CD8-positive, alpha-beta memory T cell (primary cell): ENCODE measurements at regions not wholly inside any gene's neighbourhood (a gene's known extent, or its start where the extent isn't known, plus 50 kb on each side); places are given as distances from the start of the nearest gene placed in this dataset.

Experiments used
- CTCF ChIA-PET: fragments of 350-600 bp; sonication (Branson Sonifier 250); formaldehyde crosslinking; loops from one replicate; lab custom pipeline; 2021; ENCODE audit warnings: antibody characterized with exemption; lab: Charles Lee
- POLR2A ChIA-PET: fragments of 350-600 bp; sonication (Branson Sonifier 250); formaldehyde crosslinking; loops from one replicate; lab custom pipeline; 2021; ENCODE audit warnings: antibody characterized with exemption; lab: Charles Lee
- DNase-seq, 5 donors: peaks; one replicate each; pipeline versions ENCODE4 v3.0.0 to v3.0.0-alpha.2; 2020 to 2022; ENCODE audit warnings: mixed read lengths in 1 of 5
- H3K27ac ChIP-seq: one replicate; pipeline ENCODE4 v1.7.0; 2013; ENCODE audit warnings: low read depth, mild to moderate bottlenecking, low read length, moderate library complexity
- H3K27me3 ChIP-seq: 2 replicates; pipeline ENCODE4 v1.7.0; 2013; ENCODE audit warnings: low read length, mild to moderate bottlenecking; ENCODE audit not compliant: insufficient read depth, poor library complexity, severe bottlenecking
- H3K36me3 ChIP-seq: 2 replicates; pipeline ENCODE4 v1.7.0; 2013; ENCODE audit warnings: mild to moderate bottlenecking, low read length, moderate library complexity; ENCODE audit not compliant: insufficient read depth
- H3K4me1 ChIP-seq: 2 replicates; pipeline ENCODE4 v1.7.0; 2013; ENCODE audit warnings: mild to moderate bottlenecking, low read length, moderate library complexity; ENCODE audit not compliant: insufficient read depth
- H3K4me3 ChIP-seq: 2 replicates; pipeline ENCODE4 v1.7.0; 2013; ENCODE audit warnings: mild to moderate bottlenecking, low read length
- H3K9me3 ChIP-seq: 2 replicates; pipeline ENCODE4 v1.7.0; 2013; ENCODE audit warnings: mild to moderate bottlenecking, low read length
- H3K27ac Mint-ChIP-seq, 8 donors: one replicate each; pipeline ENCODE4 v1.8.0; 2020 to 2021; ENCODE audit warnings: mixed read lengths in 8 of 8, mild to moderate bottlenecking in 6 of 8, inconsistent platforms in 3 of 8, moderate library complexity in 3 of 8
- H3K27me3 Mint-ChIP-seq, 2 donors: one replicate each; pipeline ENCODE4 v1.8.0; 2020 to 2021; ENCODE audit warnings: mixed read lengths in 2 of 2, mild to moderate bottlenecking in 1 of 2, moderate library complexity in 1 of 2
- H3K36me3 Mint-ChIP-seq, 3 donors: one replicate each; pipeline ENCODE4 v1.8.0; 2020 to 2021; ENCODE audit warnings: mixed read lengths in 3 of 3, inconsistent platforms in 1 of 3, mild to moderate bottlenecking in 1 of 3
- H3K4me1 Mint-ChIP-seq, 3 donors: one replicate each; pipeline ENCODE4 v1.8.0; 2020 to 2021; ENCODE audit warnings: mixed read lengths in 3 of 3, inconsistent platforms in 1 of 3, mild to moderate bottlenecking in 1 of 3
- H3K4me3 Mint-ChIP-seq, 7 donors: one replicate each; pipeline ENCODE4 v1.8.0; 2020 to 2021; ENCODE audit warnings: mixed read lengths in 7 of 7, mild to moderate bottlenecking in 6 of 7, moderate library complexity in 4 of 7, inconsistent platforms in 2 of 7
- H3K9me3 Mint-ChIP-seq, 5 donors: one replicate each; pipeline ENCODE4 v1.8.0; 2020 to 2022; ENCODE audit warnings: mixed read lengths in 5 of 5, mild to moderate bottlenecking in 3 of 5, moderate library complexity in 2 of 5, inconsistent platforms in 1 of 5

DNA sequence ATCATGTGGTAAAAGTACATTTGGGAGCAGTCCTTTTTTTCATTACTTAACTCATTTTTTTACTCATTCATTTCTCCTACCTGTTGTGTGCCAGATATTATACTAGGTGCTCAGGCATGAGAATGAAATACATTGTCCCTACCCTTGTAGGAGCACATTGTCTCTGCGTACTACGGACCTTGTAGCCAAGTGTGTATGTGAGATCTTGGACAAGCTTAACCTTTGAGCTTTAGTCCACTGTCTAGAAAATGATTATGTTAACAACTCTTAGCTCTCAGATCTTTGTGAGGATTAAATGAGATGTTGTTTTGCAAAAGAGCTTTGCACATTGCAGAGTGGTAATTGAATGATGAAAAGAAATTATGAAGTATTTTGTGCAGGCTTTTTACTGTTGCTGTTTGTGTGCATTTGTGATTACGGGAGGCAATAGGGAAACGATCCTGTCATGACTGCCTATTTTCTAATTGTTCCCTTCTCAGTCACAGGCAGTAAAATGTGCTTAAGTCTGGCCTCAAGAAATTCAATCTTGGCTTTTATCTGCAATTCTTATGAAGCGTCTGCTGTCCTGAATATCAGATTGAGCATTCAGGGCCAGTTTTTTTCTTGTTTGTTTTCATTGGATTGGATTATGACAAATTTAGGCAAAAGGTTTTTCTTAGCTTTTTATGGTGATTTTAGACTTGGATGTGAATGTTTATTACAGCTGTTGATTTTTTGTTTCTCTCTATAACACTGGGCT is 447.7 kb downstream of the PDZRN4 start:
- POLR2A ChIA-PET: no interaction called here
- Mint-ChIP-seq H3K27me3 (no peaks in the 10 kb centered on the region), H3K4me3 (no peak overlapping the region), H3K36me3 (no peaks in the 10 kb centered on the region), H3K4me1 (no peaks in the 10 kb centered on the region), H3K27ac (no peak overlapping the region), H3K9me3 (peaks cover 0 to 7% (median 2%) of the 10 kb centered on the region in 5 donors)
- Histone ChIP-seq H3K4me1 (no peaks in the 10 kb centered on the region), H3K27me3 (no peaks in the 10 kb centered on the region), H3K4me3 (no peak overlapping the region), H3K36me3 (no peaks in the 10 kb centered on the region), H3K27ac (no peak overlapping the region), H3K9me3 (no peaks in the 10 kb centered on the region)
- DNase-seq: no peak
- CTCF ChIA-PET: no interaction called here

GRCh38 chr12:41634091-41634490 is 446.0 kb downstream of the PDZRN4 start:
- POLR2A ChIA-PET: no interaction called here
- Histone ChIP-seq H3K9me3 (no peaks in the 10 kb centered on the region), H3K27me3 (no peaks in the 10 kb centered on the region), H3K27ac (no peak overlapping the region), H3K4me3 (no peak overlapping the region), H3K4me1 (no peaks in the 10 kb centered on the region), H3K36me3 (no peaks in the 10 kb centered on the region)
- Mint-ChIP-seq H3K9me3 (peaks cover 1 to 7% (median 2%) of the 10 kb centered on the region in 5 donors), H3K4me3 (no peak overlapping the region), H3K4me1 (no peaks in the 10 kb centered on the region), H3K36me3 (no peaks in the 10 kb centered on the region), H3K27ac (no peak overlapping the region), H3K27me3 (no peaks in the 10 kb centered on the region)
- CTCF ChIA-PET: no interaction called here
- DNase-seq: no peak

DNA sequence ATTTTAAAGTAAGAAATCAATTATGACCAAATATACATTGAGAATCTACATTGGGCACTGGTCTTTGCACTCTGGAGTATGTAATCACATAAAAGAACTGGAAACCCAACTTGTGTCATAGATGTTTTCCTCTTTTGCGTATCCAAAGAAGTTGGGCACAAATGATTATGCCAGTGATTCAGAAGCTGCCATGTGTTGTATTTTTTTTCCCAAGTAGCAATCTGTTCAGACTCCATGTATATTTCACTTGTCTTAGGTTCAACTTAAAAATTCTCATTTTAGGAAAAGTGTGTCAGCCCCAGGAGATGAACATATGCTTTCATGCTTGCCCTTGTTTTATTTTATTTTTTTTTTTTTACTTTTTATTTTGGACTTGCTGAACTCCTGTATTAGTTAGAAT is 441.5 kb downstream of the PDZRN4 start:
- no peak overlapping the region for H3K4me3 ChIP-seq
- peaks cover 2 to 7% (median 7%) of the 10 kb centered on the region in 5 donors for H3K9me3 Mint-ChIP-seq
- POLR2A ChIA-PET: no interaction called here

GRCh38 chr12:41627476-41627875 is 439.4 kb downstream of the PDZRN4 start:
- peaks cover 0 to 7% (median 3%) of the 10 kb centered on the region in 5 donors for H3K9me3 Mint-ChIP-seq
- H3K4me3 Mint-ChIP-seq: no peak overlapping the region
- Histone ChIP-seq H3K27me3 (no peaks in the 10 kb centered on the region), H3K4me1 (no peaks in the 10 kb centered on the region), H3K4me3 (no peak overlapping the region), H3K27ac (no peak overlapping the region), H3K9me3 (no peaks in the 10 kb centered on the region), H3K36me3 (no peaks in the 10 kb centered on the region)
- no peaks in the 10 kb centered on the region for H3K36me3 Mint-ChIP-seq
- H3K27me3 Mint-ChIP-seq: peaks cover 0 to 1% of the 10 kb centered on the region in 2 donors
- DNase-seq: no peak
- no peaks in the 10 kb centered on the region for H3K4me1 Mint-ChIP-seq
- ChIA-PET CTCF (no interaction called here), POLR2A (no interaction called here)
- H3K27ac Mint-ChIP-seq: no peak overlapping the region

More for the DNA sequence above, 441.5 kb downstream of the PDZRN4 start:
- no peaks in the 10 kb centered on the region for H3K36me3 ChIP-seq
- Mint-ChIP-seq H3K4me1 (no peaks in the 10 kb centered on the region), H3K27ac (no peak overlapping the region), H3K36me3 (no peaks in the 10 kb centered on the region), H3K27me3 (peaks cover 0 to 1% of the 10 kb centered on the region in 2 donors), H3K4me3 (no peak overlapping the region)
- H3K27me3 ChIP-seq: no peaks in the 10 kb centered on the region
- CTCF ChIA-PET: no interaction called here
- DNase-seq: no peak
- H3K27ac ChIP-seq: no peak overlapping the region
- no peaks in the 10 kb centered on the region for H3K4me1 ChIP-seq
- H3K9me3 ChIP-seq: no peaks in the 10 kb centered on the region

- Mint-ChIP-seq H3K27ac (no peak overlapping the region), H3K4me1 (no peaks in the 10 kb centered on the region), H3K9me3 (peaks cover 0 to 7% (median 3%) of the 10 kb centered on the region in 5 donors), H3K27me3 (peaks cover 0 to 1% of the 10 kb centered on the region in 2 donors), H3K36me3 (no peaks in the 10 kb centered on the region), H3K4me3 (no peak overlapping the region)
- POLR2A ChIA-PET: no interaction called here
- Histone ChIP-seq H3K9me3 (no peaks in the 10 kb centered on the region), H3K4me1 (no peaks in the 10 kb centered on the region), H3K4me3 (no peak overlapping the region), H3K36me3 (no peaks in the 10 kb centered on the region), H3K27me3 (no peaks in the 10 kb centered on the region), H3K27ac (no peak overlapping the region)
- no peak for DNase-seq
- CTCF ChIA-PET: no interaction called here
Measured at GRCh38 chr12:41624571-41624970, 436.5 kb downstream of the PDZRN4 start.
